Posterior cingulate gyrus (tissue), 11 donors: ENCODE measurements at regions not wholly inside any gene's neighbourhood (a gene's known extent, or its start where the extent isn't known, plus 50 kb on each side); places are given as distances from the start of the nearest gene placed in this dataset.
"Not testable (repeated sequence)": the region's sequence is repeated elsewhere in the genome, so short reads cannot be mapped to it uniquely, and the experiment has no call there.

ENCODE experiments used
- DNase-seq, 10 donors: peaks; one replicate each; pipeline versions ENCODE4 v3.0.0 to v3.0.0-alpha.2; 2020 to 2021; ENCODE audit warnings: mixed read lengths in 3 of 10
- intact Hi-C: fragments of 100-400 bp; cut with DNase I; formaldehyde crosslinking; loops from one replicate; pipeline ENCODE4 v1.15.1; 2023

DNA sequence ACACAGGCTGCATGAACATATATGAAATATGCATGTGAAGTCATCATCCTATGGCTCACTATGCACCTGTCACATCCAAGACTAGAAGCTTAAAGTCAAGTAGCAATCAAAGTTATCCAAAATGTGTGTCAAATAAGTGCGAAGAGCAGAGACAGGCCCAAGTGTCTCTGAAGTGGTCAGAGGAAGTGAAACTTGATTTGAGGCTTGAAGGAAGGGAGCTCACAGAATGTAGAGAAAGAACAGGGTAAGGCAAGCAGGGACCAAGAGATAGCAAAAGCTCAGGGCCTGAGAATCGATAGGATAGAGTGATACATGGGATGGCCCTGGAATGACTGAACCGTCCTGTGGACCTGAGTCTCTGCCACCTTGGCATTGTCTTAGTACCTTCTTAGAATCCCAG is 274.3 kb upstream of the TRPC7 start:
- DNase-seq: no peak
- intact Hi-C loops: no loop called here

DNA sequence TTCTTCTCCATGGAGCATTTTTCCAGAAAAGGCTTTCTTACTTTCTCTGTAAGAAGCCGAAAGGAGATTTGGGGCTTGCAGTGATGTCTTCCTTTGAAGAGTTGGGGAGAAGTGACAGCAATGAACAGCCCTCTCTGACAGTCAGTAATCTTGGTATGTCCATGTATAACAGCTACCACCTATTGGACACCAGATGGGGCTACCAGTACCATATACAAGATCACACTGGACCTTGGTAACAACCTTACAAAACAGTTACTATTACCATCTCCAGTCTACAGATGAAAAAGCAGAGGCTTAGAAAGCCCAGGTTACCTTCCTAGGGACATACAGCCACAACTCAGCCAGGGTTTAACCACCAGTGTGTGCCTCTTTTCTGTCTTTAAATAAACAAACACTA is 272.7 kb upstream of the TRPC7 start:
- DNase-seq: no peak
- intact Hi-C loops: no loop called here

DNA sequence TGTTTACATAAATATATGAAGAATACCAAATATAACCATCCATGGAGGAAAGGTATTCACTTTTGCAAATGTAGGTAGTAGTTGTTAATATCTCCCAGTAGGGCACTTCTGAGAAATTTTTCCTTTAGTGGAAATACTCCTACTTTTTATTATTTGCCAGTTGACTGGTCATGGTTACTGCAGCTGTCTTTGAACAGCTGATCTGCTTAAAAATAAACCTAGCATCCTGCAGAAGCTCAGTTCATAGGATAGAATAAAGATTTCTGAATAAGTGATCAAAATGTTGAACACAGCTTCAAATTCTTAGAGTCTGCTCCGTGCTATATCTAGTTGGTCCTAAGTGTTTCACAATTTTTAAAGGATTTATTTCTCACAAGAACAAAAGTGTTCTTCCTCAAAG is 270.7 kb upstream of the TRPC7 start:
- DNase-seq: no peak
- intact Hi-C loops: no loop called here

DNA sequence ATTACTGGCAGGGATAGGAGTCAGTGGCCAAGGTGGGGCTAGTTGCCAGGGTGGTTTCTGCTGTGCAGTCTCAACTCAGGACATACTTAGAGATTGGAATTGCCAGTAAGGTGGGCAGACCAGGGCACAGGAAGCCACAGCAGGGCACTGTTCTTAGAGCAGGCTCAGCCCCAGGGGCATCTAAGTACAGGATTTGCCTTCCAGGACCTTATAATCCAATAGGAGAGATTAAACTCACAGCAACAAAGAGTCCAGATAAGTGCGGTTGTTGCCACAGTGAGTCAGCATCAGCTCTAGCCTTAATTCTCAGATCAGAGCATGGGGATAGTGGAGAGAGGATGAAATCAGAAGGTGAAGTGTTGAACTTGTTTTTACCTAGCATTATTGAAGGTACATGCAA is 265.8 kb upstream of the TRPC7 start:
- intact Hi-C loops: no loop called here
- DNase-seq: no peak

DNA sequence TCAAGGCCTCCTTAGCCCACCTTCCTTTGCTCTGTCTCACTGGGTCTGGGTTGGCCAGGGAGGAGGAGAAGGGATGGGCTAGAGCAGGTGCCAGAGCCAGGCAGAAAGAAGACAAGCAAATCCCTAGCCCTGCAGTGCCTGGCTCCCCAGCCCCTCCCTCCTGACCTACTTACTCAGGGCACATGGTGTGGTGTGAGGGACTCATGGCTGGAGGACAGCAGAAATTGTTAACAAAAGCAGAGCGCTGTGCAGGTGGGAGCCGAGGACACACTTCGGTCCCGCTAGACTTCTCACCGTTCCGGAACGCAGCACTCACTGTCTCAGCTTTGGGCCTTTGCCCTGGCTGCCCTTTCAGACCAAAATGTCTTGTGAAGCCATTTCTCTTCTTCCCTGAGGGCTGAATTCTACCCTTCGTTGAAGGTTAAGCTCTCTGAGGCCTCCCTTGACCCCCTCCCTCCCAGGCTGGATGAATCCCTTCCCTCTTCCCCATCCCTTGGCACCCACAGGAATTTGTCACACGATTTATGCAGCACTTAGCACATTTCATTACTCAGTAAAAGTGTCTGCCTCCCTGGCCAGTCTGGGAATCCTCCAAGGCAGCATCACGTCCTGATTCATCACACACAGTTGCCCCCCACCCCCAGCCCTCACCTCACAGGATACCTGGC is 263.9 kb upstream of the TRPC7 start:
- intact Hi-C loops: no loop called here

DNA sequence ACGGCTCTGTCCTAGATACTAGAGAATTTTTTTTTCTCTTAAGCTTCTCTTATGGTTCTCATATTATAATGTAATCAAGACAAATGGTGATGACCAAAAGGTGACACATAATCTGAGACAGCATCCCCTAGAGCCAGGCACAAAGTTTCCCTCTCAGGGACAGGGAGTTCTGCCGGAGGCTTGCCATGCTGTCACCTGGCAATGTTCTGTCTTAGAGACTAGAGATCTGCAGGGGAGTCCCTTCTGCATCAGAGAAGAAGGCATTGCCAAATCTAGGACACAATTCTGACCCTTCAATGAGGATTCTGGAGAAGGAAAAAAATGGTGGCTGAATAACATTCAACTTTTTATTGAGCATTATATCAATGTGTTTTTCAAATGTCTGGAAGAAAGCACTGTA is 261.2 kb upstream of the TRPC7 start:
- intact Hi-C loops: no loop called here
- DNase-seq: no peak

More for the DNA sequence above, 263.9 kb upstream of the TRPC7 start:
- DNase-seq: peak in 5 of 10 donors; percentile 22 to 87 (median 73)

DNA sequence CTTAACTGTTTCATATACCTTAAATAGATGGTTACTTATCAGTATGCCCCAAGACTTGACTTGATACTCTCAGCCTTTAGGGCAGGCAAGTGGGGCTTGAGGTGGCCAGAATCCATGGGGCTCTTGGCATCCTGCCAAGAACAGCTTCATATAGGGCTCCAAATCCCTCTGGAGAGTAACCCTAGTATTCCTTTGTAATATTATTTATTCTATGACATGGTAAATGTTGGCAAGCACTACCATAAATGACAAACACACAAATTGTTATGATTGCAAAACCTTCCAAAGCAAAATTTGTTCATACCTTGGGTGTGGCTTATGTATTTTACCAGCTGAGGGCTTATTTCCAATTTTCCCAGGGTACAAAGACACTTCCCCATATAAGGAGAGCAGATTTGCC is 257.4 kb upstream of the TRPC7 start:
- no peak for DNase-seq
- intact Hi-C loops: no loop called here

DNA sequence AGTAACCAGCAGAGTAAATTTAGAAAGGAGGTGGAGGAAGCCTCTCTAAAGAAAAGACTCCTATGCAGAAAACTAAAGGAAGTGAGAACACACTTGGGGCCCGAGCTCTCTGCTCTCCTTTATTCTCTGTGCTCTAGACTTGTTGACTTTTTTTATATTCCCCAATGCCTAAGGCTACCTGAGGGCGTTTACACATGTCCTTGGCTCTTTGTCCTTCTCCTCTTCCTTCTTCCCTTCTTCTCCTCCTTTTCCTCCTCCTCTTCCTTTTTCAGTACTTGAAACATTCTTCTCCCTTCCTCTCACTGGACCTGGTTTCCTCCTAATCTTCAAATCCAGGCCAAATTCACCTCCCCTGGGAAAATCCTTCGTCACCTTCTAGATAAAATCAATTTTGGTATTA is 256.4 kb upstream of the TRPC7 start:
- DNase-seq: no peak
- intact Hi-C loops: no loop called here

DNA sequence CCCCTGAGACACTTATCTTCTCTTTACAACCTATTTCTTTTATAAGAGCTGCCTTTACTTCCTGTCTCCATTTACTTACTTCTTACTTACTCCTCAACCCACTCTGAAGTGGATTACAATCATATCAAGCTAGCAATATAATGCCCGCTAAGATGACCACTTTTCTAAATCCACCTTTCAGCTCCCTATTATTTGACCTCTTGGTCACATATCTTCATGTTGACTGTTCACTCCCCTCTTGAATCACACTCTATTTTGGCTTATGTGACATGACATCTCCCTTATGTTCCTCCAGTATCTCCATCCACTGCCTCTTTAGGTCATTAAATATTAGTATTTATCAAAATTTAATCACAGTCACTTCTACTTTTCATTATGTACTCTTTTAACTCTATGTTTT is 255.3 kb upstream of the TRPC7 start:
- DNase-seq: no peak
- intact Hi-C loops: no loop called here

DNA sequence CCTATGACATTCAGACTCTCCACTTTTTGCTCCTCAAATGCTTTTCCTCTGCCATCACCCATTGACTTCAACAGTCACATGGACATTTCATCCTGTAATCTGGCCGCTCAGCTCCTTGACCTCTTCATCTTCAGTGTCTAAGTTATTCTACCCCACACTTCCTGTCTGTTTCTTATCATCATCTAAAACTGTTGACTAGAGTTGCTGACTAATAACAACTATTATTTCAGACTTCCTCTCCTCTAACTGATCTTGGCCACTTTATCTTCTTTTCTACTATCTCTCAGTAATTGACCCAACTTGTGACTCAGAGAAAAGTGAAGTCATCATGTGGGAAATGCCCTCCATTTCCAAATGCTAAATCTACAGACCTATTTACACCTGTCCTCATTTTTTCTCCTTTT is 254.7 kb upstream of the TRPC7 start:
- no peak for DNase-seq
- intact Hi-C loops: no loop called here

DNA sequence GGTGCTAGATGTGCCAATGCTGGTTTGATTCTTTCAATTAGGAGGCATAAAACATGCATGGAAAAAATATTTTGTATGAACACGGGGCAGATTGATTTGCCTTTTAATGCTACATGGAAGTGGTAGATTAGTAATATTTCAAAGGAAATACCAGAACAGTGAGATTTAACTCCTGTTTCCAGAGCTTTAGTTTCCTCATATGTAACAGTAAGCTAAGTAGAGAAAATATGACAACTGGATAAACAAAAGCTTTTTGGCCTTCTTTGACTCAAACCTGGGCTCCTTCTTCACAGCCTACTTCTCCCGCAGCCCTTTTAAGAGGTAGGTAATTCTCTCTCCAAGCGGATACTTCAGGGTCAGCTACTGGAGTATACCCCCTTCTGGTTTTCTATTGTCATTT is 254.2 kb upstream of the TRPC7 start:
- intact Hi-C loops: no loop called here
- no peak for DNase-seq

DNA sequence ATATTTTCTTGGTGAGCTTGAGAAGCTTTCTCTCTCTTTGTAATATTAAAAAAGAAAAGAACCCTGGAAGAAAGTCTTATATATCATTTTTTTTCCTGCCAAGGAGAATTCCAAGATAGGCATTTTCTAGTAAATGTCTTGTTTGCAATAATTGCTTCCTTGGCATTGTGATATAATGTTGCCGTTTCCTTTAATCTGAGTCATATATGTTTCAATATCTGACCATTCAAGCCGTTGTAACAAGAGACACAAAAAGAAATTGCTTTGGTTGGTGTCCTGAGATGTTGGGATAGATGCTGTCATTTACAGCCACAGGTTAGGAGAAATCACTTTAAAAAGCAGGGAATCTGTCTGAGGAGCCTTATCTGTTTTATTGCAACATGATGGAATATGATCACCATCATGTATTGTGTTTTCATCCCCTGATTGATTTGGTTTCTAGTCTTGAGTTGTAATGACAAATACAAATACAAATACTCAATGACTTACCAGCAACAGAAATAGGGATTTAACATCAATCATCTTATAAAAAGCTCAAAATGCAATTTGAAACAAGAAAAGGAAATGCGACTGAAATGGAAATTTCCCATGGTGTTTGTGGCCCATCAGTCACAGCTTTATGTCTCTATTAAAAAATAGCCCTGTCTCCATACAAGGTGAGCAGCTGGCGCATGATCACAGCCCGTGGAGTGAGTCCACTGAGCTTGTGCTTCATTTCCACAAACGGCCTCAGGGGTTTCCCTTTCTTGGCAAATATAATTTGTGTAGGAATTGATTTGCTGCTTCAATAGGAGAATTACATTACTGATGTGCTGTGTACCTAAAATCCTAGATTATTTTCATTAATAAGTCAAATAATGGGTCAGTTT is 250.1 kb upstream of the TRPC7 start:
- DNase-seq: no peak
- intact Hi-C loops: no loop called here

DNA sequence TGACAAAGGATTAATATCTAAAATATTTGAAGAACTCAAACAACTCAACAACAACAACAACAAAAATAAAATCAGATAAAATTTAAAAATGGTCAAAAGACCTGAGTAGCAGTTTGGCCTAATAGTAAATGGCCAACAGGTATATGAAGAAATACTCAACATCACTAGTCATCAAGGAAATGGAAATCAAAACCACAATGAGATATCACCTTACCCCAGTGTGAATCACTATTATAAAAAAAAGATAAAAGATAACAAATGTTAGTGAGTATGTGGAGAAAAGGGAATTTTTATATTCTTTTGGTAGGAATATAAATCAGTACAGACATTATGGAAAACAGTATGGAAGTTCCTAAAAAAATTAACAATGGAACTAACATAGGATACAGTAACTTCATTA is 247.9 kb upstream of the TRPC7 start:
- DNase-seq: no peak
- intact Hi-C loops: no loop called here

DNA sequence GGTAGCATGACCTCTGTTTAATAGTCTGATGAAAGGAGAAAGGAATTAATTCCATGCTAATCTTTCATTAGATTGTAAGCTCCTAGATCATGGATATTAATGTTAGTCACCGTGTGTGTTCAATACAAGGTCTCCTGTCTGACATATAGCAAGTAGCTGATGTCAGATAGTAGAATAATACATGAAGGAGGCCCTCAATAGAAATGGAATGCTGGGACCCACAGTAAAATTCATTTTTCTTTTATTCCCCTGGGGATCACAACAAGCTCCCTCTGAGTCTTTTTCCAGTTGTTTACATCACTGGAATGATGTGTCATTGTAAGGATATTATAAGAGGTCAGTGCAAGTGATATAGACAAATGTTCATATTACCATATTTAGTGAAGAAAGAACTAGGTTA is 240.3 kb upstream of the TRPC7 start:
- DNase-seq: no peak
- intact Hi-C loops: no loop called here

DNA sequence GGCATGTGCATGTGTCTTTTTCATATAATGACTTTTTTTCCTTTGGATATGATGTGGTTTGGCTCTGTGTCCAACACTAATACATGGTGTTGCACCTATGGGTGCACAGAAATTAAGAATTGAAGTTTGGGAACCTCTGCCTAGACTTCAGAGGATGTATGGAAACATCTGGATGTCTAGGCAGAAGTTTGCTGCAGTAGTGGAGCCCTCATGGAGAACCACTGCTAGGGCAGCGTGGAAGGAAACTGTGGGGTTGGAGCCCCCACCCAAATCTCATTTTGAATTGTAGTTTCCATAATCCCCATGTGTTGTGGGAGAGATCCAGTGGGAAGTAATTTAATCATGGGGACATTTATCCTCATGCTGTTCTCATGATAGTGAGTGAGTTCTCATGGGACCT is 235.0 kb upstream of the TRPC7 start:
- no peak for DNase-seq
- intact Hi-C loops: no loop called here

DNA sequence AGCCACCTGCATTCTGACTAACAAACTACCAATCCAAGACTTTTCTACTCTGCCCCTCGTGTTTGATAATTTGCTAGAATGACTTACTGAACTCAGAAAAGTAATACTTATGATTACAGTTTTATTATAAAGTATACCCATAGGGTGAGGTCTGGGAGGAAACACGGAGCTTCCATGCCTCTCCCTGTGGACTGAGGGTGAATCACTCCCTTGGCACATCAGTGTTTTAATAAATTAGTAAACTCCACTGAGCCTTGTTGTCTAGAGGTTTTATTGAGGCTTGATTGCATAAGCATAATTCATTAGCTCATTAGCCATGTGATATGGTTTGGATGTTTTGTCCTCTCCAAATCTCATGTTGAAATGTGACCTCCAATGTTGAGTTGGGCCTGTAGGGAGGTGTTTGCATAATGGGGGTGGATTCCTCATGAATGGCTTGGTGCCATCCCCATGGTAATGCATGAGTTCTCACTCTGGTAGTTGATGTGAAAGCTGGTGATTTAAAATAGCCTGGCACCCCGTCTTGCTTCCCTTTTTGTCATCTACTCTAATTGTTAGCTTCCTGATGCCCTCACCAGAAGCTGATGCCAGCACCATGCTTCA is 233.6 kb upstream of the TRPC7 start:
- no peak for DNase-seq
- intact Hi-C loops: no loop called here

DNA sequence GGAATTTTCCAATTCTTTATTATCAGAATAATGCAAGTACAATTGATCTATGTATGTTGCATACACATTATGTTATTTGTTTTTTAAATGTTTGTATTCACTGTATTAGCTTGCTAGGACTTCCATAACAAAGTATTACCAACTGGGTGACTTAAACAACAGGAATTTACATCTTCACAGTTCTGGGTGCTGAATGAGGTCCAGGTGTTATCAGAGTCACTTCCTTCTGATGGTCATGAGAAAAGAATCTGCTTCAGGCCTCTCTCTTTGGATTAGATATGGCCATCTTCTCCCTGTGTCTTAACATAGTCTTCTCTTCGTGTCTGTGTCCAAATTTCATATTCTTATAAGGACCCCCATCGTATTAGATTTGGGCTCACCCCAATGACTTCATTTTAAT is 229.1 kb upstream of the TRPC7 start:
- intact Hi-C loops: no loop called here
- DNase-seq: no peak

DNA sequence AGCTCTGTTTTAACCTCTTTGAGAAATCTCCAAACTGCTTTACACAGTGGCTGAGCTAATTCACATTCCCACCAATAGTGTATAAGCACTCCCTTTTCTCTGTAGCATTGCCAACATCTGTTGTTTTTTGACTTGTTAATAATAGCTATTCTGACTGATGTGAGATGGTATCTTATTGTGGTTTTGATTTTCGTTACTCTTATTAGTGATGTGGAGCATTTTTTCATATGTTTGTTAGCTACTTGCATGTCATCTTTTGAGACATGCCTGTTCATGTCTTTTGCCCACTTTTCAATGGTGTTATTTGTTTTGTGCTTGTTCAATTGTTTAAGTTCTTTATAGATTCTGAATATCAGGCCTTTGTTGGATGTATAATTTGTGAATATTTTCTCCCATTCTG is 225.2 kb upstream of the TRPC7 start:
- intact Hi-C loops: no loop called here
- no peak for DNase-seq

DNA sequence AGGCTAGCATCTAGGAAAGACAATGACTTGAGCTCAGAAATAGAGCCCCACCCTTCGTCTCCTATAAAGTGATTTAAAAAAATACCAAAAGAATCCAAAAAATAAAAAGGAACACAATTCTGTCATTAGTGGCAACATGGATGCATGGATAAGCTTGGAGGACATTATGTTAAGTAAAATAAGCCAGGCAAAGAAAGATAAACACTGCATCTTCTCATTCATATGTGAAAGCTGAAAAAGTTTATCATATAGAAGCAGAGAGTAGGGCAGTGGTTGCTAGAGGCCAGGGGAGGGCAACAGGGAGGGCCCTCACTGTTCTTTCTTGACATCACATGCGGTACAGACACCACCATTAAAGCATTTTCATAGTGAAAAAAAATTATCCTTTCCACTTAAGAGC is 220.9 kb upstream of the TRPC7 start:
- intact Hi-C loops: no loop called here
- DNase-seq: no peak

DNA sequence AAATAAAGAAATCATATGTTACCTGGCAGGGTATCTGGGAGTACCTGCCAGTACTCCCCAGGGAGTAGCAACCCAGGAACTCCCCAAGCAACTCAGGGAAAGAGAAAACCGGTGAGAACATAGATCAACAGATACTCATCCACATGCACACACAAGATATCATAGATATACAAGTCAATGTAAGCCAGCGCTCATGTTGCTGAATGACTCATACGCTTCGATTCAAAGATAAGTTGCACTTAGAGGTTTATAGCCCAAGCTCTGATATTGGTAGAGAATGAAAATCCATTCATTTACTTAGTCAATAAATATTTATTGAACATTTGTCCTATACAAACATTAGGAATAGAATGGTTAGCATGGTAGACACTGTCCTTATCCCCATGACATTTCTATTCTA is 219.1 kb upstream of the TRPC7 start:
- intact Hi-C loops: no loop called here
- DNase-seq: no peak

DNA sequence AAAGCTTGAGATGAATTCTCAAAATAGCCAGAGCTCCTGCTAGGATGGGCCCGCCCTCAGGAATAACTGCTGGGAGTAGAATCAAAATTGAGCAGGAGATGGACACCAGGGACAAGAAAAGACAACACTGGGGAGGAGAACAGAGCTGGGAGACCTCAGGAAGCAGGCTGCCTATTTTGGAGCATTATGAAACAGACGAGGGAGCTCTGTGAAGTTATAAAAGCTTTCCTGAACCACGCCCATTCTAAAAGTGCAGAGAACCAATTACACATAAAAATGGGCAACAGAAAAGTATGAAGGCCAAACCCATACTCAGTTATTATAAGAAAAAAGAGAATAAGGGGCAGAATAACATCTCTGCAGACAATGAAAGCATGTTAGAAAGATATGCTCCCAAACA is 213.9 kb upstream of the TRPC7 start:
- intact Hi-C loops: no loop called here
- no peak for DNase-seq

DNA sequence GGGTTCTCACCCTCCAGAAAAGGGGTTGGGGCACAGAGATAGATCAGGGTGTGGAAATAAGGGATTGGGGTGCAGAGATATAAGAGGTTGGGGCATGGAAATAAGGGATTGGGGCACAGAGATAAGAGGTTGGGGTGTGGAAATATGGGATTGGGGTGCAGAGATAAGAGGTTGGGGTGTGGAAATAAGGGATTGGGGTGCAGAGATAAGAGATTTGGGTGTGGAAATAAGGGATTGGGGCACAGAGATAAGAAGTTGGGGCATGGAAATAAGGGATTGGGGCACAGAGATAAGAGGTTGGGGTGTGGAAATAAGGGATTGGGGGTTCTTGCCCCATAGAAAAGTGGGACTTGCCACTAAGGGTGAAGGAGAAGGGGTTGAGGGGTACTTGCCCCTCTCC is 204.5 kb upstream of the TRPC7 start:
- DNase-seq, intact Hi-C loops: not testable (repeated sequence)
